Activated CD8-positive, alpha-beta T cell treated with anti-CD3 and anti-CD28 coated beads, Interleukin-2, amount 10 ng/mL, durations not matched to agents 7 days and 5 days (primary cell): ENCODE measurements at regions not wholly inside any gene's neighbourhood (a gene's known extent, or its start where the extent isn't known, plus 50 kb on each side); places are given as distances from the start of the nearest gene placed in this dataset.
"Not testable (repeated sequence)": the region's sequence is repeated elsewhere in the genome, so short reads cannot be mapped to it uniquely, and the experiment has no call there.

ENCODE experiments used
- ATAC-seq: fragments of 150-1000 bp; cut with Tn5 transposase; one replicate; pipeline ENCODE4 v1.10.0; 2021; ENCODE audit warnings: moderate library complexity
- CTCF ChIA-PET: fragments of 350-600 bp; sonication (Branson Sonifier 250); formaldehyde crosslinking; loops from one replicate; lab custom pipeline; 2021; ENCODE audit warnings: antibody characterized with exemption; lab: Charles Lee
- POLR2A ChIA-PET: fragments of 350-600 bp; sonication (Branson Sonifier 250); formaldehyde crosslinking; loops from one replicate; lab custom pipeline; 2021; ENCODE audit warnings: antibody characterized with exemption; lab: Charles Lee
- DNase-seq: peaks from one replicate; pipeline ENCODE4 v3.0.0-alpha.2; 2020
- H3K27ac Mint-ChIP-seq: one replicate; pipeline ENCODE4 v1.8.0; 2021; ENCODE audit warnings: mild to moderate bottlenecking, mixed read lengths
- H3K27me3 Mint-ChIP-seq: one replicate; pipeline ENCODE4 v1.8.0; 2021; ENCODE audit warnings: low read depth, mixed read lengths
- H3K36me3 Mint-ChIP-seq: one replicate; pipeline ENCODE4 v1.8.0; 2021; ENCODE audit warnings: low read depth, mixed read lengths
- H3K4me1 Mint-ChIP-seq: one replicate; pipeline ENCODE4 v1.8.0; 2021; ENCODE audit warnings: low read depth, mixed read lengths
- H3K4me3 Mint-ChIP-seq: one replicate; pipeline ENCODE4 v1.8.0; 2021; ENCODE audit warnings: mild to moderate bottlenecking, mixed read lengths
- H3K9me3 Mint-ChIP-seq: one replicate; pipeline ENCODE4 v1.8.0; 2022; ENCODE audit warnings: mixed read lengths; ENCODE audit not compliant: insufficient read depth

DNA sequence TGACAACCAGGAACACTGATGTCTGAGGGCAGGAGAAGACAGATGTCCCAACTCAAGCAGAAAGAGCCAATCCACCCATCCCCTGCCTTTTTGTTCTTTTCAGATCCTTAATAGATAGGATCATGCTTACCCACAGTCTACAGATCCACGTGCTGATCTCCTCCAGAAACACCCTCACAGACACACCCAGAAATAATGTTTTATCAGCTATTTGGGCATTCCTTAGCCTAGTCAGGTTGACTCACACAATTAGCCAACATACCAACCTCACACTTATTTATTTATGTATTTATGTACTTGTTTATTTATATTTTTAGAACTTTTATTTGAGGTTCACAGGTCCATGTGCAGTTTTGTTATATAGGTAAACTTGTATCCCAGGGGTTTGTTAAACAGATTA, 151.5 kb upstream of the IL12B start:
- Mint-ChIP-seq H3K9me3 (peaks cover 9% of the 10 kb centered on the region), H3K4me3 (no peak overlapping the region), H3K27me3 (peaks cover 24% of the 10 kb centered on the region), H3K27ac (no peak overlapping the region), H3K36me3 (no peaks in the 10 kb centered on the region), H3K4me1 (peaks cover 7% of the 10 kb centered on the region)
- ATAC-seq (no peak), DNase-seq (no peak)
- ChIA-PET POLR2A (no interaction called here), CTCF (no interaction called here)

DNA sequence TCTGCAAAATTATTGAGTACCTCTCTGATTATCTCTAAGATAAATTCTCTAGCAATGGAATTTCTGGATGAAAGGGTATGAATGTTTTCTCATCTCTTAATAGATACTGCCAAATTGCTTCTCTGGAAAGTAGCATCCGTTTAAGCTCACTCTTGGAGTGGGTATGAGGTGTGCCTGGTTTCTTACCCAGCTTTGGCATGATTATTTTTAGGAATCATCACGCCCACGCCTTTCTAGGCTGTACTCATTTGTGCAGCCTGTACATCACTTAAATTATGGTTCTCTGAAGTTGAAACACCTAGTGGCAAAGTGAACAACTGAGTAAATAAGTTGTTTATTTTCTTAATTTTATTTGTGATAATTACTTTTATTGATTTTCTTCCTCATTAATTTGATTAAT, 156.5 kb upstream of the IL12B start:
- H3K4me3 Mint-ChIP-seq: no peak overlapping the region

DNA sequence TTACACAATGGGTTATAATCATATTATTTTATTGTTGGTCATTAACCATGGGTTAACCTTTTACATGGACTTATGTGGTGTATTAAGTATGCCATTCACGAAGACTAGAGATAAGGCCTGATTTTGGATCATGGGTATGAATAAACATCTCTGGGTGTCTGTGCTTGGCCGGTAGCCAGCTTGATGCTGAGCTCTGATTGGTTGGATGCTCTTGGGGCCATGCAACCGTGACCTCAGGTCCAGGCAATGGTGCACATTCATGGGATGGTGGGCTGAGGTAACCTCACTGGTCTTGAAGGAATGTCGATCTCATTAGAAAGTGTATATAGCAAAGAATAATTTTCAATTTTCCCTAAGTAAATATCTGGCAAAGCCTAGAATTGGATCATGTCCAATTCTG, 158.2 kb upstream of the IL12B start:
- Mint-ChIP-seq H3K27ac (no peak overlapping the region), H3K9me3 (no peaks in the 10 kb centered on the region), H3K36me3 (no peaks in the 10 kb centered on the region), H3K4me1 (no peaks in the 10 kb centered on the region), H3K27me3 (peaks cover 19% of the 10 kb centered on the region), H3K4me3 (no peak overlapping the region)
- DNase-seq (no peak), ATAC-seq (no peak)
- POLR2A ChIA-PET: no interaction called here
- CTCF ChIA-PET: no interaction called here

More for the DNA sequence above, 156.5 kb upstream of the IL12B start:
- ChIA-PET CTCF (no interaction called here), POLR2A (no interaction called here)
- ATAC-seq (no peak), DNase-seq (no peak)
- Mint-ChIP-seq H3K36me3 (no peaks in the 10 kb centered on the region), H3K27ac (no peak overlapping the region), H3K9me3 (no peaks in the 10 kb centered on the region), H3K4me1 (no peaks in the 10 kb centered on the region), H3K27me3 (peaks cover 18% of the 10 kb centered on the region)

DNA sequence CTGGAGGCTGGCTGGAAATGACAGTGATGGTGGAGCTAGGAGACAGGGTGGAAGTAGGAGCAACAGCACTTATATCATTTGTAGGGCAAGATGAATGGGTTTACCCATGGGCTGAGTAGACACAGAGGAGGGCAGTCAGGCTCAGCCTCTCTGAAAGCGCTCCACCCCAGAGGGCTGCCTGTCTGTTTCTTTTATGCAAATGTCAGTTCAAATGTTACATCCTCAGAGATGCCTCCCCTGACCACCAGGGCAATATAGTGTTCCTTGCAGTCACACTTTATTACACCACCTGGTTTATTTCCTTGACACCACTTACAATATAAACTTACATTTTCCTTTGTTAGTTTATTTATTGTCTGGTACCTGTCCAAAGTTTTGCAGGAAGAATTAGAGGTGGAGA, 159.5 kb upstream of the IL12B start:
- no peaks in the 10 kb centered on the region for H3K9me3 Mint-ChIP-seq
- no peaks in the 10 kb centered on the region for H3K4me1 Mint-ChIP-seq
- H3K27me3 Mint-ChIP-seq: peaks cover 17% of the 10 kb centered on the region
- DNase-seq: no peak
- no peak overlapping the region for H3K27ac Mint-ChIP-seq
- no peak for ATAC-seq
- H3K36me3 Mint-ChIP-seq: no peaks in the 10 kb centered on the region
- CTCF ChIA-PET: no interaction called here
- no peak overlapping the region for H3K4me3 Mint-ChIP-seq
- POLR2A ChIA-PET: no interaction called here

DNA sequence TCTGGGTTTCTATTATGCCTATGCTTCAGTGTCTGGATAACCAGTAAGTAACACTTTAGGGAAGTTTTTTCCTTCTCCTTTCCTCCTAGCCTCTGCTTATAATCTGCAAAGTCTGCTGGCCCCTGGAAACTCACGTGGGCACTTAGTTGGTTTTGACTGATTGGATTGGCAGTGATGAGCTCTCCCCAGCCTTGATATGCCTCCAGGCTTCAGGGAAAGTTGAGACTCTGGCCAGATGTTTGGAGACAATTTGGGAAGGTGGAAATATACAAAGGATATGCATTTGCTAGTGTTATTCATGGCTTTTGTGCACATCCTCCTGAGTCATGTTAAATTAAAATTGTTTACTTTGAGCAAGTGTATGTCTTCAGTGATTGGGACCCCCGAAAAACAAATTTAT, 160.2 kb upstream of the IL12B start:
- H3K36me3 Mint-ChIP-seq: no peaks in the 10 kb centered on the region
- ATAC-seq (no peak), DNase-seq (no peak)
- no peaks in the 10 kb centered on the region for H3K4me1 Mint-ChIP-seq
- ChIA-PET CTCF (no interaction called here), POLR2A (no interaction called here)
- no peaks in the 10 kb centered on the region for H3K9me3 Mint-ChIP-seq
- H3K4me3 Mint-ChIP-seq: no peak overlapping the region
- H3K27ac Mint-ChIP-seq: no peak overlapping the region
- H3K27me3 Mint-ChIP-seq: peaks cover 18% of the 10 kb centered on the region

DNA sequence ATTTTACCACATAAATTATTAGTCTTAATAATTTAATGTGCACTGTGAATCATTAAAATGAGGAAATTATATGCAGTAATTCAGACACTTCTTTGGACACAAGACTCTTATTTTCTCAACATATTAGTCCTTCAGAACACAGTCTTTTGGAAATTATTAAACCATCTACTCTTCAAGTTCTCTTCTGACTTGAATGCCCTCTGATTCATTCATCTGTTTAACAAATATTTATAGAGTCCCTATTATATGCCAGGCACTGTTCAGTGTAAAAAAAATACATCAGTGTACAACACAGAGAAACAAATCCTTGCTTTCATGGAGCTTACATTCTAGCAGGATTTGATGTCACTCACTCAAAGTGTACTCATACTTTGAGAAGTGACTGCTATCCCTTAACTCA, 163.4 kb upstream of the IL12B start:
- ATAC-seq (no peak), DNase-seq (no peak)
- H3K4me1 Mint-ChIP-seq: no peaks in the 10 kb centered on the region
- no peak overlapping the region for H3K4me3 Mint-ChIP-seq
- no peaks in the 10 kb centered on the region for H3K9me3 Mint-ChIP-seq
- POLR2A ChIA-PET: no interaction called here
- CTCF ChIA-PET: no interaction called here
- no peak overlapping the region for H3K27ac Mint-ChIP-seq
- H3K27me3 Mint-ChIP-seq: peaks cover 18% of the 10 kb centered on the region
- H3K36me3 Mint-ChIP-seq: no peaks in the 10 kb centered on the region

DNA sequence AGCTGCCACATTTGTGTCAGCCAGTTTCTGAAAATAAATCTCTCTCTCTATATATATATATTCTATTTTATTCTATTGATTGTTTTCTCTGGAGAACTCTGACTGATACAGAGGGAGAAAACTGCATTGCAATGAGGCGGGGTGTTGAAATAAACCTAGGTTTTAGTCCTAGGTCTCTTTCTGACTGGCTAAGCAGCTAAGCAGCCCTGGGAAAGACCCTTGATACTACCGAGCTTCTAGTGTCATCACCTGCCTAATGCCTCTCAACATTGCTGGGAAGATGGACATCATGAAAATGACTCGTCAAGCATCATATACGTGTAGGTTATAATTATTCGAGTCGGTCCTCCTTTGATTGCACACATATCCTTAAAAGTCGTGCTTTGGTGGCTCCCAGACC, 166.5 kb upstream of the IL12B start:
- H3K4me3 Mint-ChIP-seq: no peak overlapping the region
- DNase-seq (no peak), ATAC-seq (no peak)
- H3K4me1 Mint-ChIP-seq: no peaks in the 10 kb centered on the region
- H3K36me3 Mint-ChIP-seq: no peaks in the 10 kb centered on the region
- no peak overlapping the region for H3K27ac Mint-ChIP-seq
- CTCF ChIA-PET: no interaction called here
- no peaks in the 10 kb centered on the region for H3K9me3 Mint-ChIP-seq
- POLR2A ChIA-PET: no interaction called here
- H3K27me3 Mint-ChIP-seq: peaks cover 18% of the 10 kb centered on the region

DNA sequence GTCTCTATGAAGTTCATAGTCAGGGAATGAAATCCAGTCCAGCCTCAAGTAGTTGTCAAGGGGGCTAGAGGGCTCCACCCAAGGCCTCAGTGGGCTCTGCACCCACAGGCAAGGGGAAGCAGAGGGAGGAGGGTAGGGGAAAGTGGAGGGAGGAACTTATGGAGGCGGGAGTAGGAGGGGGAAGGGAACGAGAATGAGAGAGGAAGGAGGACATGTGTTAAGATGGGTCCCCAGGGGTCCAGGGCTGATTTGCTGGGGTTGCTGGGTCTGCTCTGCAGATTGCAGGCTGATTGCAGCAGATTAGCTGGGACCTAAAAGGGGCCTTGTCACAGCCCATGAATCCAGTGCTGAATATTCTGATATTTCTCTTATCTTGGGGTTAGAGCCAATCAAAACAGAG, 166.9 kb upstream of the IL12B start:
- Mint-ChIP-seq H3K27me3 (peaks cover 18% of the 10 kb centered on the region), H3K9me3 (no peaks in the 10 kb centered on the region), H3K36me3 (no peaks in the 10 kb centered on the region), H3K27ac (no peak overlapping the region), H3K4me3 (no peak overlapping the region), H3K4me1 (no peaks in the 10 kb centered on the region)
- no peak for DNase-seq
- no peak for ATAC-seq
- ChIA-PET CTCF (no interaction called here), POLR2A (no interaction called here)

DNA sequence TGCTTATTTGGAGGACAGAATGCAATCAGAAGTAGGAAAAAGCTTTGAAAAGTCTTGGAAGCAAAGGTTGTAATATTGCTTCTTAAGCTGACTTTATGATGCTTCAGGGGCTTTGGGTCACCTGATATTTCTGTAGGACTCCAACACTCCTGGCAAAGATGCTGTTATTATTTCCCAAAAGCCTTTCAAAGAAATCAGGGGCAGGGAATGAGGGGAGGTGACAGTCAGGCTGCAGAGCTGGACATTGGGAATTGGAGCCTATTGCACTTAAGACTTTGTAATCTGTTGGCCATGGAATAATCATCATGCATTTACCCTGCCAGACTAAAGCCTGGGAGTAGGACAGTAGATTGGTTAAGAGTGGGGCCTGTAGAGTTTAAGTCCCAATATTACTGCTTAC, 168.3 kb upstream of the IL12B start:
- Mint-ChIP-seq H3K27ac (no peak overlapping the region), H3K27me3 (peaks cover 12% of the 10 kb centered on the region), H3K36me3 (no peaks in the 10 kb centered on the region), H3K9me3 (no peaks in the 10 kb centered on the region), H3K4me1 (no peaks in the 10 kb centered on the region), H3K4me3 (no peak overlapping the region)
- DNase-seq: no peak
- no peak for ATAC-seq
- ChIA-PET CTCF (no interaction called here), POLR2A (no interaction called here)

DNA sequence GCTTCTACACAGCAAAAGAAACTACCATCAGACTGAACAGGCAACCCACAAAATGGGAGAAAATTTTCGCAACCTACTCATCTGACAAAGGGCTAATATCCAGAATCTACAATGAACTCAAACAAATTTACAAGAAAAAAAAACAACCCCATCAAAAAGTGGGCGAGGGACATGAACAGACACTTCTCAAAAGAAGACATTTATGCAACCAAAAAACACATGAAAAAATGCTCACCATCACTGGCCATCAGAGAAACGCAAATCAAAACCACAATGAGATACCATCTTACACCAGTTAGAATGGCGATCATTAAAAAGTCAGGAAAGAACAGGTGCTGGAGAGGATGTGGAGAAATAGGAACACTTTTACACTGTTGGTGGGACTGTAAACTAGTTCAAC, 171.8 kb upstream of the IL12B start:
- CTCF ChIA-PET, H3K4me1 Mint-ChIP-seq, H3K27ac Mint-ChIP-seq, H3K9me3 Mint-ChIP-seq, ATAC-seq, DNase-seq, POLR2A ChIA-PET, H3K36me3 Mint-ChIP-seq, H3K4me3 Mint-ChIP-seq: not testable (repeated sequence)
- peaks cover 11% of the 10 kb centered on the region for H3K27me3 Mint-ChIP-seq

DNA sequence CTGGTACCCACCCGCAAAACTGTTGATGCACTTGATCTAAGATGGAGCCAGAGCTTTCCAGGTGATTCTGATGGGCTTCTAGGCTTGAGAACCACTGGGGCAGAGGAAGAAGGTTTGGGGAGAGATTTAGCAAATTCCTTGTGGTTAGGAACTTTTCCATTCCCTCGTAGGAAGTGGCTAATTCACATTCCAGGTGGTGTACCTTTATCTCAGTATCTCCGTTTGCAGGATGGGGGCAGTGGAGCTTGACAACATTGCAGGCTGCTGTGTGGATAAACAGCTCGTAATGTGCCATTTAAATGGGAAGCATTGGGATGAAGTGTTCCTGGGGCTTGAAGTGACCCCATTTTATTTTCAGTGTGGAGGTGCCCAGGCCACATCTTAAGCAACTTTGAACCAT, 172.9 kb upstream of the IL12B start:
- Mint-ChIP-seq H3K4me3 (no peak overlapping the region), H3K36me3 (no peaks in the 10 kb centered on the region), H3K9me3 (peaks cover 4% of the 10 kb centered on the region), H3K27ac (no peak overlapping the region), H3K27me3 (peaks cover 11% of the 10 kb centered on the region), H3K4me1 (no peaks in the 10 kb centered on the region)
- ChIA-PET CTCF (interaction anchor here (1.0 to 2.6 kb wide), 3 partner anchors 11 to 193 kb away, joined by 3 to 10 read pairs (median 3); no protein-coding TSS in a partner anchor), POLR2A (no interaction called here)
- ATAC-seq (no peak), DNase-seq (no peak)

DNA sequence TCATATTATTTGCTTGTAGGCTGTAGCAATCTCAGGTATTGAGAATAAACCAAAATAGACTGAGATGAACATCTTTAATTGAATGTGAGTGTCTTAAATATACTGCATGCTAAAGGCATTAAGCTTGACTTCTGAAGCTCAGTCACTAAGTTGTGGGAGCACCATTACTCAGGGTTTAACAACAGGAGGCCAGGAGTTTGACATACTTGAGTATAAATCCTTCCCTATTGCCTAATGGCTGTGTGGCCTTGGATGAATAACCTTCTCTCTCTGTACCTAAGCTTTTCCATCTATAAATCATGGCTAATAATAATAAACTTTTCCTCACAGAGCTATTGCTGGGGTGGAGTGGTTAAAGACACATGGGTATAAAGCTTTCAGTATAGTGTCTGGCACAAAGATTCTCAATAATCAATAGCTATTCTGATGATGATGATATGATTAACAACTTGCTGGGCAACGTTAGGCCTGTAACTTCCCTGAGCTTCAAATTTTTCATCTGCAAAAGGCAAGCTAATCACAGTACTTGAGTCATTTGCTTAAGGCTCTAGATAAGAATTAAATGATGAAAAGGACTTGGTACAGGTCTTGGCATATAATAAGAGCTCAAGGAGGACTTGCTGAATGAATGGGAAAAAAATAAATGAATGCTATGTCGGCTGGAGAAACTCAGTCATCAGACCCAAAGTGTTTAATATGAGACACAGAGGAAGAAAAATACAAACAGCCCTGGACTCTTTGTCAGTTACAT, 174.0 kb upstream of the IL12B start:
- ATAC-seq (no peak), DNase-seq (no peak)
- POLR2A ChIA-PET: no interaction called here
- no peaks in the 10 kb centered on the region for H3K4me1 Mint-ChIP-seq
- H3K27ac Mint-ChIP-seq: no peak overlapping the region
- CTCF ChIA-PET: interaction anchor here (1.0 to 2.6 kb wide), 3 partner anchors 9 to 194 kb away, joined by 3 to 10 read pairs (median 3); no protein-coding TSS in a partner anchor
- no peak overlapping the region for H3K4me3 Mint-ChIP-seq
- H3K9me3 Mint-ChIP-seq: peaks cover 4% of the 10 kb centered on the region
- H3K36me3 Mint-ChIP-seq: no peaks in the 10 kb centered on the region
- H3K27me3 Mint-ChIP-seq: peaks cover 18% of the 10 kb centered on the region
